ENCODE measurements at regions not wholly inside any gene's neighbourhood (a gene's known extent, or its start where the extent isn't known, plus 50 kb on each side); places are given as distances from the start of the nearest gene placed in this dataset.

DNA sequence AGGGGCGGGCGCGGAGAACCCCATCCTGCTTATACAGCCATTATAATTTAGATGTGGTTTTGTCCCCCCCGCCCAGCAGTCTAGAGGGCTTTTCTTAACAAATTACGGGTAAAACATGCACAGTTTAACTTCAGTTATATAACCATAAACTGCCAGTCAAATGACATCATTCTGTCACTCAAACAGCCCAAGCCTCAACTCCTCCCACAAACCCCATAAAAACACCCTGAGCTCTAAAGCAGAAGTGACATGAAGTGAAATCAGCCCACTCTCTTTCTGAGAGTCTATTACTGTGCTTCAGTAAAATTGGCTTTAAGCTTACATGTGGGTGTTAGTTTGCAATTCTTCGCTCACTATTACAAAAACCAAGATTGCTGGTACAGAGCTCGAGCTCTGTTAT, 705.1 kb upstream of the GCFC2 start:
- Histone ChIP-seq H3K4me3 (ENCODE audit: low read depth in 2 of 2, low read length in 1 of 2) (no peak overlapping the region), H2AFZ (ENCODE audit: low read depth) (no peak overlapping the region), H3K27me3 (ENCODE audit: insufficient read depth) (no peaks in the 10 kb centered on the region), H3K36me3 (replicated peaks in 1 of 2; ENCODE audit: control insufficient read depth in 1 of 2, insufficient read depth in 2 of 2, low read length in 1 of 2) (no peaks in the 10 kb centered on the region), H3K9me3 (no peaks in the 10 kb centered on the region), H4K20me1 (ENCODE audit: insufficient read depth) (no peaks in the 10 kb centered on the region), H3F3A (replicated peaks; ENCODE audit: insufficient read depth) (no peaks in the 10 kb centered on the region), H3K27ac (ENCODE audit: low read depth in 2 of 2, low read length in 1 of 2) (no peak overlapping the region), H3K4me2 (no peak overlapping the region), H3K9ac (no peak overlapping the region), H3K9me2 (no peaks in the 10 kb centered on the region), H3K79me2 (ENCODE audit: insufficient read depth) (no peaks in the 10 kb centered on the region), H3K4me1 (ENCODE audit: control insufficient read depth in 1 of 2, insufficient read depth in 2 of 2, low read depth in 1 of 2, low read length in 1 of 2) (no peaks in the 10 kb centered on the region; a peak in 1 of 4 replicates)
- DNase-seq, result no peak
- POLR2A ChIA-PET, result no interaction called here
- 64% methylated on average over 7 of the region's 7 CpGs for WGBS (ENCODE audit: low lambda C conversion rate)
- TF ChIP-seq RCOR1 (IDR thresholded peaks at IDR 0.05; ENCODE audit: low read length) (no peak), NRF1 (IDR thresholded peaks at IDR 0.05; ENCODE audit: low read depth, low read length) (no peak), FOXM1 (IDR thresholded peaks at IDR 0.05; ENCODE audit: low read depth) (no peak), FOXJ3 (CRISPR knock-in tag; IDR thresholded peaks at IDR 0.05) (no peak), MXI1 (IDR thresholded peaks at IDR 0.05; ENCODE audit: low read depth, low read length) (no peak), FOSL2 (IDR thresholded peaks at IDR 0.05; ENCODE audit: borderline replicate concordance, low read depth) (no peak), GATA2 (CRISPR knock-in tag; IDR thresholded peaks at IDR 0.05) (no peak), TCF12 (IDR thresholded peaks at IDR 0.05) (no peak)
- TF ChIP-seq, protein P1, sequence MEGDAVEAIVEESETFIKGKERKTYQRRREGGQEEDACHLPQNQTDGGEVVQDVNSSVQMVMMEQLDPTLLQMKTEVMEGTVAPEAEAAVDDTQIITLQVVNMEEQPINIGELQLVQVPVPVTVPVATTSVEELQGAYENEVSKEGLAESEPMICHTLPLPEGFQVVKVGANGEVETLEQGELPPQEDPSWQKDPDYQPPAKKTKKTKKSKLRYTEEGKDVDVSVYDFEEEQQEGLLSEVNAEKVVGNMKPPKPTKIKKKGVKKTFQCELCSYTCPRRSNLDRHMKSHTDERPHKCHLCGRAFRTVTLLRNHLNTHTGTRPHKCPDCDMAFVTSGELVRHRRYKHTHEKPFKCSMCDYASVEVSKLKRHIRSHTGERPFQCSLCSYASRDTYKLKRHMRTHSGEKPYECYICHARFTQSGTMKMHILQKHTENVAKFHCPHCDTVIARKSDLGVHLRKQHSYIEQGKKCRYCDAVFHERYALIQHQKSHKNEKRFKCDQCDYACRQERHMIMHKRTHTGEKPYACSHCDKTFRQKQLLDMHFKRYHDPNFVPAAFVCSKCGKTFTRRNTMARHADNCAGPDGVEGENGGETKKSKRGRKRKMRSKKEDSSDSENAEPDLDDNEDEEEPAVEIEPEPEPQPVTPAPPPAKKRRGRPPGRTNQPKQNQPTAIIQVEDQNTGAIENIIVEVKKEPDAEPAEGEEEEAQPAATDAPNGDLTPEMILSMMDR (IDR thresholded peaks at IDR 0.05), result no peak
- TF ChIP-seq, protein P2, sequence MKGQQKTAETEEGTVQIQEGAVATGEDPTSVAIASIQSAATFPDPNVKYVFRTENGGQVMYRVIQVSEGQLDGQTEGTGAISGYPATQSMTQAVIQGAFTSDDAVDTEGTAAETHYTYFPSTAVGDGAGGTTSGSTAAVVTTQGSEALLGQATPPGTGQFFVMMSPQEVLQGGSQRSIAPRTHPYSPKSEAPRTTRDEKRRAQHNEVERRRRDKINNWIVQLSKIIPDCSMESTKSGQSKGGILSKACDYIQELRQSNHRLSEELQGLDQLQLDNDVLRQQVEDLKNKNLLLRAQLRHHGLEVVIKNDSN (IDR thresholded peaks at IDR 0.05; ENCODE audit: borderline replicate concordance, low read depth), result no peak
- CTCF ChIA-PET, result interaction anchor here (0.7 to 0.8 kb wide), 3 partner anchors 13 to 184 kb away, joined by 3 read pairs; no protein-coding TSS in a partner anchor

DNA sequence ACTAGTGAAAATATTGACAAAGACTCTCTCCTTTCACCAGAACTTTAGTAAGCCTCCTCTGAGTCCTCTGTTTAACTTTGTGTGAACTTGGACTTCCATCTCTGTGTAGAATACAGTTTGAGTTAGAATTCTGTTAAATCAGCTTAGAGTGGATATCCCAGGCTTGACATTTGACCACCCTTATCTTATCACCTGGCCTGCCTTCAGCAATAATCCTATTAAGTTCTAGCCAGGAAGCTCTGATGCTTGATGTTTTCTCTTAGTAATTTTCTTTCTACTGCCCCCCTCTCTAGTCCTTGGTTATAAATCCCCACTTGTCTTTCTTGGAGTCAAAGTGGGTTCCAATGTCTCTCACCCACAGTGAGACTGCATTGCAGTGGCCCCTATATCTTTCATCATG, 702.7 kb upstream of the GCFC2 start:
- Histone ChIP-seq H3K36me3 (replicated peaks in 1 of 2; ENCODE audit: control insufficient read depth in 1 of 2, insufficient read depth in 2 of 2, low read length in 1 of 2) (no peaks in the 10 kb centered on the region), H3K9me3 (no peaks in the 10 kb centered on the region), H3K9ac (no peak overlapping the region), H3K4me2 (no peak overlapping the region), H3K79me2 (ENCODE audit: insufficient read depth) (no peaks in the 10 kb centered on the region), H4K20me1 (ENCODE audit: insufficient read depth) (no peaks in the 10 kb centered on the region), H3K9me2 (no peaks in the 10 kb centered on the region), H3F3A (replicated peaks; ENCODE audit: insufficient read depth) (no peaks in the 10 kb centered on the region), H3K27ac (ENCODE audit: low read depth in 2 of 2, low read length in 1 of 2) (no peak overlapping the region; a peak in 1 of 4 replicates), H3K4me3 (ENCODE audit: low read depth in 2 of 2, low read length in 1 of 2) (no peak overlapping the region), H3K27me3 (ENCODE audit: insufficient read depth) (no peaks in the 10 kb centered on the region), H3K4me1 (ENCODE audit: control insufficient read depth in 1 of 2, insufficient read depth in 2 of 2, low read depth in 1 of 2, low read length in 1 of 2) (no peaks in the 10 kb centered on the region), H2AFZ (ENCODE audit: low read depth) (no peak overlapping the region)
- ChIA-PET CTCF (interaction anchor here (1.0 kb wide), 1 partner anchor 625 kb away, joined by 3 read pairs; no protein-coding TSS in a partner anchor), POLR2A (no interaction called here)
- TF ChIP-seq TCF12 (IDR thresholded peaks at IDR 0.05) (no peak), ELF1 (IDR thresholded peaks at IDR 0.05) (no peak), FOXM1 (IDR thresholded peaks at IDR 0.05; ENCODE audit: low read depth) (no peak), GATA2 (CRISPR knock-in tag; IDR thresholded peaks at IDR 0.05) (no peak), NFIC (IDR thresholded peaks at IDR 0.05; ENCODE audit: borderline replicate concordance) (no peak), MEF2A (IDR thresholded peaks at IDR 0.05; ENCODE audit: borderline replicate concordance, low read depth) (no peak), NRF1 (IDR thresholded peaks at IDR 0.05; ENCODE audit: low read depth, low read length) (no peak), EP300 (IDR thresholded peaks at IDR 0.05; ENCODE audit: borderline replicate concordance in 1 of 2, low read depth in 1 of 2, low read length in 1 of 2) (no peak), JUND (IDR thresholded peaks at IDR 0.05) (no peak)
- TF ChIP-seq, protein P3, sequence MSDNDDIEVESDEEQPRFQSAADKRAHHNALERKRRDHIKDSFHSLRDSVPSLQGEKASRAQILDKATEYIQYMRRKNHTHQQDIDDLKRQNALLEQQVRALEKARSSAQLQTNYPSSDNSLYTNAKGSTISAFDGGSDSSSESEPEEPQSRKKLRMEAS (IDR thresholded peaks at IDR 0.05; ENCODE audit: low read depth), result no peak
- TF ChIP-seq, protein P1 (IDR thresholded peaks at IDR 0.05), result no peak
- TF ChIP-seq, protein P4, sequence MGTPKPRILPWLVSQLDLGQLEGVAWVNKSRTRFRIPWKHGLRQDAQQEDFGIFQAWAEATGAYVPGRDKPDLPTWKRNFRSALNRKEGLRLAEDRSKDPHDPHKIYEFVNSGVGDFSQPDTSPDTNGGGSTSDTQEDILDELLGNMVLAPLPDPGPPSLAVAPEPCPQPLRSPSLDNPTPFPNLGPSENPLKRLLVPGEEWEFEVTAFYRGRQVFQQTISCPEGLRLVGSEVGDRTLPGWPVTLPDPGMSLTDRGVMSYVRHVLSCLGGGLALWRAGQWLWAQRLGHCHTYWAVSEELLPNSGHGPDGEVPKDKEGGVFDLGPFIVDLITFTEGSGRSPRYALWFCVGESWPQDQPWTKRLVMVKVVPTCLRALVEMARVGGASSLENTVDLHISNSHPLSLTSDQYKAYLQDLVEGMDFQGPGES (IDR thresholded peaks at IDR 0.05; ENCODE audit: low read depth, low read length), result no peak
- DNase-seq, result no peak
